ENCODE measurements at regions not wholly inside any gene's neighbourhood (a gene's known extent, or its start where the extent isn't known, plus 50 kb on each side); places are given as distances from the start of the nearest gene placed in this dataset.

- no peaks in the 10 kb centered on the region for H3F3A ChIP-seq (ENCODE audit: insufficient read depth, low read length)
- no peaks in the 10 kb centered on the region for H3K79me2 ChIP-seq (ENCODE audit: low read length)
- DNase-seq = no peak
- H3K36me3 ChIP-seq (replicated peaks; ENCODE audit: insufficient read depth, low read length) = no peaks in the 10 kb centered on the region
- no peaks in the 10 kb centered on the region for H3K4me1 ChIP-seq (ENCODE audit: low read length)
- no peak overlapping the region for H3K4me2 ChIP-seq (ENCODE audit: low read depth, low read length)
- no peak overlapping the region for H3K9ac ChIP-seq (ENCODE audit: low read length)
- no peak overlapping the region for H3K27ac ChIP-seq (ENCODE audit: low read length)
- no peaks in the 10 kb centered on the region for H4K20me1 ChIP-seq (ENCODE audit: insufficient read depth, low read length)
- TF ChIP-seq EZH2phosphoT487 (IDR thresholded peaks at IDR 0.05; ENCODE audit: low read length) (no peak), CTCF (IDR thresholded peaks at IDR 0.05; ENCODE audit: low read length) (no peak), EZH2 (optimal IDR thresholded peaks at IDR 0.05; ENCODE audit: low read depth, low read length) (no peak)
- no peaks in the 10 kb centered on the region for H3K9me2 ChIP-seq (replicated peaks; ENCODE audit: insufficient read depth, low read length)
- H3K4me3 ChIP-seq (ENCODE audit: low read length) = no peak overlapping the region
- H2AFZ ChIP-seq (ENCODE audit: low read length) = no peak overlapping the region
- H3K27me3 ChIP-seq (replicated peaks; ENCODE audit: insufficient read depth, low read length) = no peaks in the 10 kb centered on the region
- no peaks in the 10 kb centered on the region for H3K9me3 ChIP-seq (replicated peaks; ENCODE audit: insufficient read depth, low read length)
Observed at GRCh38 chr15:52976516-52977075, 186.5 kb upstream of the ONECUT1 start.

DNA sequence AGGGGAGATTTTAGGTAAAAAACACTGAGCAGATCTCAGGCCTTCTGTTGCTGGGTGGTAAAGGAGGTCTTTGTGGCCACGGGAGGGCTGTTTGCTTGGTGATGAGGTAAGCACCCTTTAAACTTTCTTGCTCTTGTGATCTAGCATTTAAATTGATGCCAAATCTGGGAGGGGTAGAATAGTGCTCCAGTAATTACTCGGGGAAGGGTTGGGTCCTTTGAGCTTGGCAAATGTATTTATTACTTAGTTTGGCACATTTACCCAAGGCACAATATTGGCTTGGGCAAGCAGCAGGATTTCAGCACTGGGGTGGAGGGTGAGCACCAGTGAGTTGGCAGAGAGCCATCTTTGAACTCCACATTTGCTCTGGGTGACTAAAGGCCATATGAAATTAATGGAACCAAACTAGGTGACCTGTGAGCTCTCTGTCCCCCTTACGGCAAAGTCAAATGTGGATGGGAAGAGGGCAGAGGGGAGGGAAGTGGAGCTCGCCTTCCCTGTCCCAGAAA, 185.9 kb upstream of the ONECUT1 start:
- no peaks in the 10 kb centered on the region for H3K9me2 ChIP-seq (replicated peaks; ENCODE audit: insufficient read depth, low read length)
- no peak overlapping the region for H2AFZ ChIP-seq (ENCODE audit: low read length)
- H3K27me3 ChIP-seq (replicated peaks; ENCODE audit: insufficient read depth, low read length) = no peaks in the 10 kb centered on the region
- TF ChIP-seq EZH2 (optimal IDR thresholded peaks at IDR 0.05; ENCODE audit: low read depth, low read length) = no peak
- no peak for TF ChIP-seq EZH2phosphoT487 (IDR thresholded peaks at IDR 0.05; ENCODE audit: low read length)
- no peak for TF ChIP-seq CTCF (IDR thresholded peaks at IDR 0.05; ENCODE audit: low read length)
- no peak overlapping the region for H3K4me3 ChIP-seq (ENCODE audit: low read length)
- H4K20me1 ChIP-seq (ENCODE audit: insufficient read depth, low read length) = no peaks in the 10 kb centered on the region
- no peak overlapping the region for H3K27ac ChIP-seq (ENCODE audit: low read length)
- H3F3A ChIP-seq (ENCODE audit: insufficient read depth, low read length) = no peaks in the 10 kb centered on the region
- H3K36me3 ChIP-seq (replicated peaks; ENCODE audit: insufficient read depth, low read length) = no peaks in the 10 kb centered on the region
- H3K79me2 ChIP-seq (ENCODE audit: low read length) = no peaks in the 10 kb centered on the region
- no peaks in the 10 kb centered on the region for H3K4me1 ChIP-seq (ENCODE audit: low read length)
- no peak overlapping the region for H3K9ac ChIP-seq (ENCODE audit: low read length)
- no peak overlapping the region for H3K4me2 ChIP-seq (ENCODE audit: low read depth, low read length)
- no peak for DNase-seq
- no peaks in the 10 kb centered on the region for H3K9me3 ChIP-seq (replicated peaks; ENCODE audit: insufficient read depth, low read length)

DNA sequence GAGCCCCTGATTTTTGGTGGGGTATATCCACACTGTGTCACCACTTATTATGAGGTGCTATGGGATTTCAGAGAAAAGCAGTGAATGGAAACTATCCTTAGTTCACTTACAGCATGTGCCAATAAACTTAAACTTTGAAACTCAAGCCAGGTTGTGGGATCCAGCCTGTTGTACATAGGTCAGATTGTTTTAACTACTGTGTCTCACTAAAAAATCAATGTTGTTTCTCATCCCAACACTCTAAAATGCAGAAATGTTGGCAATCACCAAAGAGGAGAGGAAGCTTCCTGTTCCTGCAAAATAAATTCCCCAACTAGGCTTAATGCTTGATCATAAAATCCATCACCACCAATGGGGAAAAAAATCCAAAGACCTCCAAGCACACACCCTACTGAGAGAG, 173.7 kb upstream of the ONECUT1 start:
- H2AFZ ChIP-seq (ENCODE audit: low read length) = no peak overlapping the region
- no peak overlapping the region for H3K4me2 ChIP-seq (ENCODE audit: low read depth, low read length)
- no peak for DNase-seq
- H3K4me1 ChIP-seq (ENCODE audit: low read length) = no peaks in the 10 kb centered on the region
- no peak overlapping the region for H3K4me3 ChIP-seq (ENCODE audit: low read length)
- no peaks in the 10 kb centered on the region for H3K9me3 ChIP-seq (replicated peaks; ENCODE audit: insufficient read depth, low read length)
- H3K79me2 ChIP-seq (ENCODE audit: low read length) = no peaks in the 10 kb centered on the region
- TF ChIP-seq EZH2phosphoT487 (IDR thresholded peaks at IDR 0.05; ENCODE audit: low read length) = no peak
- TF ChIP-seq EZH2 (optimal IDR thresholded peaks at IDR 0.05; ENCODE audit: low read depth, low read length) = no peak
- TF ChIP-seq CTCF (IDR thresholded peaks at IDR 0.05; ENCODE audit: low read length) = no peak
- H3K27me3 ChIP-seq (replicated peaks; ENCODE audit: insufficient read depth, low read length) = no peaks in the 10 kb centered on the region
- H3K36me3 ChIP-seq (replicated peaks; ENCODE audit: insufficient read depth, low read length) = no peaks in the 10 kb centered on the region
- no peaks in the 10 kb centered on the region for H3K9me2 ChIP-seq (replicated peaks; ENCODE audit: insufficient read depth, low read length)
- H4K20me1 ChIP-seq (ENCODE audit: insufficient read depth, low read length) = no peaks in the 10 kb centered on the region
- H3K9ac ChIP-seq (ENCODE audit: low read length) = no peak overlapping the region
- no peaks in the 10 kb centered on the region for H3F3A ChIP-seq (ENCODE audit: insufficient read depth, low read length)
- no peak overlapping the region for H3K27ac ChIP-seq (ENCODE audit: low read length)

Measured in MM.1S (cell line).